HG03039 (cell line): ENCODE measurements at regions not wholly inside any gene's neighbourhood (a gene's known extent, or its start where the extent isn't known, plus 50 kb on each side); places are given as distances from the start of the nearest gene placed in this dataset.
"Not testable (repeated sequence)": the region's sequence is repeated elsewhere in the genome, so short reads cannot be mapped to it uniquely, and the experiment has no call there.

Experiments
- ATAC-seq: cut with Tn5 transposase; IDR thresholded peaks from one replicate; pipeline ENCODE4 v1.9.1; 2021; ENCODE audit warnings: mild to moderate bottlenecking, moderate library complexity; ENCODE audit not compliant: unreplicated experiment

DNA sequence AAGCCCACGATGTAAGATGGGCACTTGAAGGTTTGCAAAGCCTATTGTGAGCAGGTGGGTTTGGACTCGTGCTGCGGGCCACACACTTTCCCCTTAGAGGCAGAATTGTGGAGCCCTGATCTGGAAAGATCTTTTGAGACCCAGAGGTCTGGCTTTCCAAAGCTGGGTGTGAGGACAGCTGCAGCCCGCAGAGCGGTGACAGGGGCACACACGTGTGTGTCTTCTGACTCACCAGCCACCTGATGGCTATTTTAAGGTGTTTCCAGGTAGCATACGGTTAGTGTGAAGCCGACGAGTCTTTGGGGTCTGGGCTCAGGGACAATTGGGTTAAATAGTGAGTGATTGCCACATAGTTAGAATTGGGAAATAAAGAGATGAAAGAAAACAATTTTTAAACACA is 108.9 kb upstream of the GSE1 start:
- no peak for ATAC-seq

DNA sequence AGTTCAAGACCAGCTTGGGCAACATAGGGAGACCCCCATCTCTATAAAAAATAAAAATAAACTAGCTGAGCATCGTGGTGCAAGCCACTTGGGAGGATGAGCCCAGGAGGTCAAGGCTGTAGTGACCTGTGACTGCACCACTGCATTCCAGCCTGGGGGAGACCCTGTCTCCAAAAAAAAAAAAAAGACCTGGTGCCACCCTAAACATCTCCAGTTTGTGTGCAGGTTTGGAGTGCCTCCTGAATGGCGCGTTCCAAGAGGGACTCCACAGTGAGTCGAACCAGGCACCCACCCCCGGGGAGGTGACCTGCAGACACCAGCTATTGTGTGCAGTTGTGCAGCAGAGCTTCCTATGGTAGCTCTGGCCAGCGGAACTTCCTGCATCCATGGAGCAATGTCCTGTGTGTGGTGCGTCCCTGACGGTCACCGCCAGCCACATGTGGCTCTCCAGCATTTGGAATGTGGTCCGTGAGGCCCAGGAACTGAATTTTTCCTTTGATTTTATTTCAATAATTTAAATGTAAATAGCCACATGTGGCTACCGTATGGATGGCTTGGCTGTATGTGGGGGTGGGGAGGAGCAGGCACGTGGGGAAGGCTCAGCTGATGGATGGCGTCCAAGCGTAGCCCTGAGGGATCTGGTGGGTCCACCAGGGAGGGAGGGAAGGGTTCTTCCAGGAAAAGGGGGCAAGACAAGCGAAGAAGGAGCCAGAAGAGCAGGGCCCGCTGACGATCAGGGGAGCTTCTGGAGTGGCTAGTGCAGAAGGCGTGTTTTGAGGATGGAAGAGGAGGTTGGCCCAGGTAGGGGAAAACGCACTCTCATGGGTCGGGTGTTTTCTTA is 107.1 kb upstream of the GSE1 start:
- no peak for ATAC-seq

DNA sequence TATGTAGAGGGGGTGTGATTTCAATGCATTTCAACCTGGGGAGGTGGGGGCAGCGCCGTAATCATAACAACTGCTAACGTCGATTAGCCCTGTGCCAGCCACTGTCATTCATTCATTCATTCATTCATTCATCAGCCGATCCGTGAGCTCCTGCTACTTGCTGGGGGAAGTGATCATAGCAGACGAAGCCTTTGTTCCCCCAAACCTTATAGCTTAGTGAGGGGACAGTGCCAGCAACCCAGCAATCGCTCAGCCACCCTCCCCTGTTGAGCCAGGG is 106.5 kb upstream of the GSE1 start:
- no peak for ATAC-seq

DNA sequence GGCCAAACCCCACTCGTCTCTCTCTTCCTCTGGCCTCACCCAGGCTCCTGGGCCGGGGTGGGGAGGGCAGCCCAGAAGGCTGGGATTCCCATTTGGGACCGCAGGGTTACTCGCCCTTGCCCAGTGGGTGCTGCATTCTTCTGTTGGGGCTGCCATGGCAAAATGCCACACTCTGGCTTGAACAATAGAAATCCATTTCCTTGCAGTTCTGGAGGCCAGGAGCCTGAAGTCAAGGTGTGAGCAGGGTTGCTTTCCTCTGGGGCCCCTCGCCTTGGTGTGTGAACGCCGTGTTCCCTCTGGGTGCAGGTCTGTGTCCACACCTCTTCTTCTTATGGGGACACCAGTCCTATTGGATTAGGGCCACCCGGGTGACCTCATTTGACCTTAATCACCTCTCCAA is 105.8 kb upstream of the GSE1 start:
- no peak for ATAC-seq

DNA sequence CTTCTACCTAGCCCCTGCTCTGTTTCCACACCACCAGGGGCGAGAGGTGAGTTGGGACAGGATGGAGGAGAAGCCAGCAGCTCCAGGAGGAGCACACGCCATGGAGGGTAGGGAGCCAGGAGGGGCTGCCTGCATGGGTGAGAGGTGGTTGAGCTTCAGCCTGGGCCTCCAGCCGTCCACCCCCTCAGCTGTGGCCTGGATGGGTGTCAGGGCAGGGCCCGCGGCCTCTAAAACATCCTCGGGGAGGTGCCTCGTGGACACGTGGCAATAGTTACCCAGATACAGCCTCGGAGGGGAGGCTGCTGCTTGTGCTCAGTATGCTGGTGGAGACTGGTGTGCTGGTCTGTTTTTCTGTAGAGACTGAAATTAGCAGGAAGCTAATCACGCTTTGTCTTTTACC is 104.7 kb upstream of the GSE1 start:
- ATAC-seq, result no peak

DNA sequence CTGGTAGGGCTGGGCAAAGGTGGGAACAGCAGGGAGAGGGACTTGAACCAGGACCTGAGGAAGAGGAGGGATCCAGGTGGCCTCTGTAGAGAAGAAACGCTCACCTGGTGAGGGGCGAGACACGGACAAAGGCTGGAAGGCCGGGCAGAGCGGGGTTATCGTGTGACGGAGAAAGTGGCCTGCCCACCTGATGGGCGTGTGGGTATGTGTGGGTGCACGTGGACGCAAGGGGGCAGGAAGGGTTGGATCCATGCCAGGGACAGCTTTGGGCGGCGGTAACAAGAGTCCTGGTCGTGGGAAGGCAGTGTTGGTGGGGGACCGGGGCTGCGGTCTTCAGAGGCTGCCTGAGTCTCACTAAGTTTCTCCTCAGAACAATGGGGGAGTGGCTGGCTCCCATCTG is 104.1 kb upstream of the GSE1 start:
- no peak for ATAC-seq

DNA sequence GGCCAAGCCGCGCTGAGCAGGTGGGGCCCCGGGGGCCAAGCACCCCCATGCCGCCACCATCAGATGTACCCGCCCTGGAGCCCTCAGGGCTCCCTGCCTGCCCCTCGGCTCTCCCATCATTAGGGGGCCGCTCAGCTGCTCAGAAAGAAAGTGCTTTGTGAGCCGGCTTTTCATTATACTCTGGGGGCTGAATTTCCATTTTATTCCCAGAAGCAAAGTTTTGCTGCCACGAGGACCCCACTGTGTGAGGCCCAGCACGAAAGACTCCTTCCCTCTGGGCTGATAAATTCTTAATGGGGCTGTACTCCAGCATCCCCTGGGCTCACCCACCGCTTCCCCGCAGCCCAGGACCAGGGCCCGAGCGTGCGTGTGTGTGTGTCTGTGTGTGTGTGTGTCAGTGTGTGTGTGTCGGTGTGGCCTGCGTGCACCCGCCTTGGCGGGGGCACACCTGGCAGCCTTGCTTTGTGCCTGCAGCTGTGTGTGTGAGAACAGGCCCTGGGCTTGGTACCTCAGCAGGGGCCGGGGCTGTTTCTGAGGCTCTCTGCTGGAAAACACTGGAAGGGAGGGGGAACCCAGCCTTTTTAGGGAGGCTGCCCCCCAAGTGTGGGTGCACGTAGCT is 103.0 kb upstream of the GSE1 start:
- no peak for ATAC-seq

DNA sequence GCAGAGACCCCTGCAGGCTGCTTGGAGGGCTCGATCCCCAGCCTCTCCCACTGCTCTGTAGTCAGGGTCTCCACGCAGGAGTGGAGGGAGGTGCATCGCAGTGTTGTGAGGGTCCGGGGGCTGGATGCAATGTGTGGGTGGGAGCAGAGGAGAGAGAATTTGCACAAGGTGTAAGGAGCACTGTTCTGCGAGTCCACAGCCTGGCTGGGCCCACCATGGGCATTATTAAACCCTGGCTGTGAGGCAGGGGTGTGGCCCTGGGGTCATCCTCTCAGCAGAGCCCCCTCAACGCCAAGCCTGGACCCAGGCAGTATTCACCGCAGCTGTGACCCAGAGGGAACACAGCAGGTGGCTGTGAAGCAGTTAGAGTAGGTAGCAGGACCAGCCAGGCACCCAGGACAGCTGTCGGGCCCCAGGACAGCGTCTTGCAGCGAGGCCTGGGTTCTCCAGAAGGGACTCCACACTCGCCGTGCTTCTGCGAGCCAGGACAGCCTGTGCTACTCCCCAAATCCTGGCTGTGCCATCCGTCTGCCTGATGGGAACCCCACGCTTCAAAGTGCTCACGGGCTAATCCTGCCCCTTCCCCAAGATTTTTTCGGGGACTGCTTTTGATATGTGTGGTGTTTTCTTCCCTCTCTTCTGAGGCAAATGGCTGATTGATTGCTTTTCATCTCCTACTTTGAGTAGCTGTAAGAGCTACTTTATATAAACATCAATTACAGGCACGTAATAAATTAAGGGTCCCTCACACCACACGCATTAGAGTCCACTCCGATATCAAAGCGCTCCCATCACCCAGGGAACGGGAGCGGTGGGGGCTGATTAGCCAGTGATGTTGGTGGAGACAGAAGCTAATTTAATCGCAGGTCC is 100.9 kb upstream of the GSE1 start:
- no peak for ATAC-seq

DNA sequence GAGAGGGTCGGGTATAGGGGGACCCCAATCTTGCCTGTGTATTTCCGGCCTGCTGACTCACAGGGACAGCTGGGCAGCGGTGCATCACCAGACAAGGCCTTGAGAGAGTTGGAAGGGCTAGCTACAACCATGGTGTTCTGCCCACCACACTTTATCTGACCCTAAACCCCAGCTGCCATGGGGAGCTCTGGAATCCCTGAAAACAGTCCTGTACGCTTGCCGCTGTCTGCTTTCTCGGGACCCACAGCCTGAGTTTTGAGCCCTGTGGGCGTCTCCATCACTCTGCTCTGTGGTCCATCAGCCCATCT is 100.4 kb upstream of the GSE1 start:
- ATAC-seq, result no peak

DNA sequence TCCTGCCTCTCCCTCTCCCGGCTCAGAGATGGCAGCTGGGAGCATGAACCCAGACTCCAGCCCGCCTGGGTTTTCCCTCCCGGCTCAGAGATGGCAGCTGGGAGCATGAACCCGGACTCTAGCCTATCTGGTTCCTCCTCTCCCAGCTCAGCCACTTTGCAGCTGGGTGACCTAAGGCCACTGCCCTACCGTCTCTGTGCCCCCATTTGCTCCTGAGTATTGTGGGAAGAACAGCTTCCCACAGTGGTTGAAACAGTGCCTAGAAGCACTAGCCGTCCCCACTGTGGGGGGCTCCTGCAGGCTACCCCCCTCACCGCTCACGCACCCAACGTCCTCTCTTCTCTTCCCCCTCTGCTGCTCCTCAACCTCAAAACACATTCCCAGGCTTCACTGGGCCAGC is 99.9 kb upstream of the GSE1 start:
- ATAC-seq, result no peak

DNA sequence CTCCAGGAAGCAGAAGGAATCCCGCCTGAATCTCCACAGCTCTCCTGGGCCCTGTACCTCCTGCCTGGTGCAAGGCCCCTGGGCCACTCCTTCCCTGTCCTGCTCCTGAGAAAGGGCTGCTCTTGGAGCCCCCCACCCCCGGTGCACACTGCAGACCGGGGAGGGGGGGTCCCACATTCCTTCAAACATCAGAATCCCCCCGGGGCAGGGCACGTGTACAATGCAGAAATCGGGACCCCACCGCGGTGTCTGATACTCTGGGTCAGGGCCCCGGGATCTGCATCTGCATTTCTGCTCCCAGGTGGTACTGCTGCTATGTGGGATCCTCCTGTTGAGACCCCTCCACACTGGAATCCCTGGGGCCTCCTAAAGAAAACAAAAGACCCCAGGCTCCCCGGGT is 99.5 kb upstream of the GSE1 start:
- no peak for ATAC-seq

DNA sequence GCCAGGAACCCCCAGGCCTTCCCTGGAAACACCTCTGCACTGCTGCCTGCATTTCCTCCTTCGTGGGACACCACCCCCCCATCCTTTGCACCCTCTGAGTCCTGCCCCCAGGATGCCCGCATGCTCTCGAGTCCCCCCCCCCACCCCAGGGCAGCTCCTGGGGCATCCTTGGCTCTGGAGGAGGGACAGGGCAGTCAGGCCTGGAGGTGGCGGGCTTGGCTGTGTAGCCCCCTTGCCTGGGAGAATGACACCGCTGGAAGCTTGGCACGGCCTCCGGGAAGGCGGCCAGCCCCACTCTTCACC is 98.9 kb upstream of the GSE1 start:
- no peak for ATAC-seq

DNA sequence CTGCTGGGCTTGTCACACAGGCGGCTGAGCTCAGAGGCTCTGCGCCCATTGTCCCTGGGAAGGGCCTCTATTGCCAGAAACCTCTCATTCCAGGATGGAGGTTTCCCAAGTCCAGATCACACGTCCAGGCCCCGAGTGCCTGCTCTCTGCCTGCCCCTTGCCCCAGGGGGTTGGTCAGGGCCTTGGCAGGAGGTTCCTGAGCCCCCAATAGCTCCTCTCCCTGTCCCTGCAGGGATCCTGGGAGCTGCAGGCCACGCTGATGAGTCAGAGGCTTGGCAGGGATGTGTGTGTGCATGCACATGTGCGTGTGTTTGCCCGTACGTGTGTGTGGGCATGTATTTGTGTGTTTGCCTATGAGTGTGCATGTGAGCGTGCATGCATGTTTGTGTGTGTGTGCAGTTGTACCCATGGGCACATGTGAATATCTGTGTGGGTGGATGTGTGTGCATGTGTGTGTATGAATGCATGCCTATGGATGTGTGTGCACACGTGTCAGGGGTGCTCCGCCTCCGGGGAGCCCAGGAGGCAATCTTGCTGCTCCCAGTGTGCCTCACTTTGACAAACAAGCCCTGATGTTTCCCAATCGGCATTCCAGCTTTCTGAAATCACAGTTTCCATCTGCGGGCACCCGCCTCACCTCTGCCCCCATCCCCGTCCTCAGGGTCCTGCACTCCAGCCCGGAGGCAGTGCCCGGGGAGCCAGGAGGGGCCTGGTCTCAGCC is 98.4 kb upstream of the GSE1 start:
- no peak for ATAC-seq

DNA sequence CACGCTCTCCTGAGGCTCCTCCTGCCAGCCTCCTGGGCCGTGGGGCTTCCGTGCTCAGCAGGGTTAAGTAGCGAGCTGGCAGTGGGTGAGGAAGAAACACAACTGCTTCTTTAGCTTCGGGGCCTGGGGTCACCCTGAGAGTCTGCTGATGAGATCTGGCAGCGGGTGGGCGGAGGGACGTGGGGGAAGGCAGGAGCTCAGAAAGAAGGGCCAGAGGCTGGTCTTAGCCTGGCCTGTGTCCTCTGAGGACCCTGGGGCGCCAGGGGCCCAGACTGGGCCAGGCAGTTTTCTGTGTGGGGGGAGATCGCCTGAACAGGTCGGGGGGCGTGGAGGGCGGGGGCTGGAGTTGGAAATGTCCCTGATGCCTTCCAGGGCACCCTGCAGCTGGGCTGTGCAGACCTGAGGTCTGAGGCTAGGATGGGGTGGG is 97.8 kb upstream of the GSE1 start:
- no peak for ATAC-seq

DNA sequence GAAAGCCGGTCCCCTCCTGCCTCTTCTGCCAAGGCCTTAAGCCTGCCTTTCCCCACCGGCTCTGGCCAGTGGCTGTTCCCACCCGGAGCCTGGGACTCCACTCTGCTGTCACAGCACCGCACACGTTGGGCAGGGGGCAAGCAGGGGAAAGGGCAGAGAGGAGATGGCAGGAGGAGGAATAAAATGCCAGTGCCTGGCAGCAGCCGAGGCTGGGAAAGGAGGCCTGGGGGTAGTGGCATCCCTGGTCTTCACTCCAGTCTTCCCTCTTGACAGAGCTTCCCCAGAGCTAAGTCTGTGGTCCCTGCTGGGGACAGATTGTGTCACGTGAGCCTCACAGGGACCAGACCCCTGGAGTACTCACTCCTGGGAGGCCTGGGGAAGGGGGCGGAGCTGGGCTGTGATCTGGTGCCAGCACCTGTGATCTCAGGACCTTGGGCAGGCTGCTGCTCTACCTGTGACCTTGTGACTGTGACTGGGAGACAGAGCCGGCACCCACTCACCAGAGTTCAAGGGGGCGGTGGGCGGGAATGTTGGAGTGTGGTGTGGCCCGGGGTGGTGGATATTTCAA is 97.2 kb upstream of the GSE1 start:
- no peak for ATAC-seq

DNA sequence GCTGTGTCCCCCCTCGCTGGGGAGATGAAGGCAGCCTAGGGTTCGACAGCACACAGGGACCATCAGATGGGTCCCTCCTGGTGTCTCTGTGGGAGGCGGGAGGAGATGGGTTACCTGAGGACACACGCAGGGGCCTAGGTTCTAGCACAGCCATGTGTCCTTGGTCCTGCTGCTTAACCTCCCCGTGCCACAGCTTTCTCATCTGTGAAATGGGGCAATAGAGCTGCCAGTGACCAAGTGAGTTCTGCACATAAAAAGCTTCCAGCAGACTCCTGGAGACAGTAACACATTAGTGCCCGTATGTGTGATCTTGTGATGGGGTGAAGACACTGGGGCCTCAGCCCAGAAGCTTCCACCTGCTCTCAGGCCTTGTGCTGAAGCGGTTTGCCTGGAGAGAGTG is 96.0 kb upstream of the GSE1 start:
- no peak for ATAC-seq

DNA sequence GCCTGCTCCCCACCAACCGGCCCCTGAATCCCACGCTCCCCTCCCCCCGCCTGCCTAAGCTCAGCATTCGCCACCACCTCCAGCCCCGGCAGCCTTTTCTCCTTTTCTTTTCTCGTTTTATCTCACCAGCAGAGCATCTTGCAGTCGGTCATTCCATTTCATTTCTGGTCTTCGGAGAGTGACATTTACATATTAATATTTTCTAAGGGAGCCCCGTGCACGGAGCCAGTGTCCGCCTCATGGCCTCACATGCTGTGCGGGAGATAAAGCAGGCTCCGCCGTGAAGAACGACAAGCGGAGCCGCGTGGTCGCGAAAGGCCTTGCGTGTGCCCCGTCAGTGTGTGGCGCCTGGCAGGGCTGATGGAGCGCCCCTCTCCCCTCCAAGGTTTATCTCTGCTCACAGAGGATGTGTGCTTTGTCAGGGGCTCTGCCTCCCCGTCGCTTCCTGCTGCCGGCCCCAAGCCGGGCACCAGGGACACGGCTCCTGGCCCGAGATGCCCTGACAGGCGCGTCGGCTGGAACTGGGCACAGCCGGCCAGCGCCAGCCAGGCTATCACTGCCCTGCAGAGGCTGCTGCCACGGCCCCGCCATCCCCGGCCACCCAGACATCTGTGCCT is 95.5 kb upstream of the GSE1 start:
- ATAC-seq, result no peak

DNA sequence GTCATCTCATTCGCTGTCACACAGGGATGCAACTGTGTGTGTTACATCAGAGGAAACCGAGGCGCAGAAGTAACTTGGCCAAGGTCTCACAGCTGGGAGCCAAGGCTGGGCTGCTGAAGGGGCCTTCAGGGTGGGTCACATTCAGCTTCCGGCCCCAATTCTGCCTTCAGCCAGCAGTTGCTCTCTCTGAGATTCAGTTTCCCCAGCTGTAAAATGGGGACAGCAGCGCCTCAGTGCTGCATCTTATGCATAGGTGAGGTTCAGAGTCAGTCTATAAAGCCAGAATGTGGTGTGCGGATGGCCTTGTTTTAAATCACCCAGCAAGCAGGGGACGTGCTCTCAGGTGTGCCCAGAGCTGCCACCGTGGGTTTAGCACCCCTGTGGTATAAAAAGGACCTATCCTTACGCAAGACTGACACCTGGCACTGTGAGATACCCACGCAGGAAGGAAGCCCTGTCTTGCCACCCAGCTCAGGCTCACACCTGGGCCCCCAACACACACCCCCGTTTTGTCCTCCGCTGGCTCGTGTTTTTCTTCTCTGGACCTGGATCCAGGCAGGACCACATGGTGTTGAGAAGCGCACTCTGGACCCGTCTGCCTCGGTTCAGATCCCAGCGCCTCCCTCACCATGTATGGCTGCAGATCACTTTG is 94.6 kb upstream of the GSE1 start:
- ATAC-seq, result no peak

DNA sequence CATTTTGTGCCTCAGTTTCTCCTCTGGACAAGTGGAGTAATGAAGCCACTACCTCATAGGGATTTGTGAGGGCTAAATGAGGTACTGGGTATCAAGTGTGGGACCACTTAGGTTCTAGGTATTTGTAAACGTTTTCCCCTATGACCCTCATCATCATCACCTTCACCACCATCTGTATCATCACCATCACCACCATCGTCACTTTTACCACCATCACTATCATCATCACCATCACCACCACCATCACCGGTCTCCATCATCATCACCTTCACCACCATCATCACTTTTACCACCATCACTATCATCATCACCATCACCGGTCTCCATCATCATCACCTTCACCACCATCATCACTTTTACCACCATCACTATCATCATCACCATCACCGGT is 94.1 kb upstream of the GSE1 start:
- not testable (repeated sequence) for ATAC-seq

DNA sequence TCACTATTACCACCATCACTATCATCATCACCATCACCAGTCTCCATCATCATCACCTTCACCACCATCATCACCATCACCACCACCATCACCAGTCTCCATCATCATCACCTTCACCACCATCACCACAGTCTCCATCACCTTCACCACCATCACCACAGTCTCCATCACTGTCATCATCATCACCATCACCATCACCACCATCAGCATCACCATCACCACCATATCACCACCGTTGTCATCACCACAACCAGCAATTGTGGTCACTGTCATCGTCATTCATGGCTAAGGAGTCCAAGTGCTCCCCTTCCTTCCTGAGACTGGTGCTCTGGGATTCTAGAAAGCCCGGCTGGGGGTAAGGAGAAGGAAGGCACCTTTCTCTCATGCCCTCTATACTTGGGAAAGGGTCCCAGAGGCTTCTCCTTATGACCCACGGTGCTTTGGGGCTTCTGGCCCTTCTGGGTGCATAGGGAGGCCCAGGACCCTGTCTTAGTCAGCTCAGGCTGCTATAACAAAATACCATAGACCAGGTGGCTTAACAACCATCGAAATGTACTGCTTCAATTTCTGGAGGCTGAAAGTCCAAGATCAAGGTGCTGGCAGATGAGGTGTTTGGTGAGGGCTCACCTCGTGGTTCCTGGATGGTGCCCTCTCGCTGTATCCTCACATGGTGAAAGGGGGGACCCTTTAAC is 93.4 kb upstream of the GSE1 start:
- ATAC-seq, result no peak
